ENCODE measurements at regions not wholly inside any gene's neighbourhood (a gene's known extent, or its start where the extent isn't known, plus 50 kb on each side); places are given as distances from the start of the nearest gene placed in this dataset.
"Not testable (repeated sequence)": the region's sequence is repeated elsewhere in the genome, so short reads cannot be mapped to it uniquely, and the experiment has no call there.

DNA sequence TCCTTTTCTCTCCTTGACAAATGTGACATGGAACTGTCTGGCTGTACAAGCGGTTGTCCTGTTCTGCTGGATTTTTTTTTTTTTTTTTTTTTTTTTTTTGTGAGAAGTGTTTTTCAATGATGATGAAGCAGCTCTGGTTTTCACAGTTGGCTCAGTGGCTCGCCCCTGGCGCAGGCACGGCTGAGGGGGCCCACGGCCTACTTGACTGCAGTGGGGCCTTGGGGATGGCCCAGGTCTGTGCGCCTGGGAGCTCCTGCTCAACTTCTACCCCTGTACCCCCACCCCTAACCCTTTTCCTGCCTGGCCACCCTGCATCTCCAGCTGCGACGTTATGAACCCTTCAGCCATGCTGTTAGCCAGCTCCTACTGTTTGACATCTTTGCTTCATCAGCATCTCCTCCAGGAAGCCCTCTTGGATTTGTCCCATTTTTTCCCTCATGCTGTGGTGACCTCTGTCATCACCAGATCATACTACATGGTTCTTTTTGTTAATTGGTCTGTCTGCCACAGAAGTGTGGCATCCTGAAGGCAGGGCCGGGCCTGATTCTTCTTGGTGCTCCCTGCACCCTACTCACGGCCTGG, 167.9 kb downstream of the INHBB start:
- TF ChIP-seq, protein P1, sequence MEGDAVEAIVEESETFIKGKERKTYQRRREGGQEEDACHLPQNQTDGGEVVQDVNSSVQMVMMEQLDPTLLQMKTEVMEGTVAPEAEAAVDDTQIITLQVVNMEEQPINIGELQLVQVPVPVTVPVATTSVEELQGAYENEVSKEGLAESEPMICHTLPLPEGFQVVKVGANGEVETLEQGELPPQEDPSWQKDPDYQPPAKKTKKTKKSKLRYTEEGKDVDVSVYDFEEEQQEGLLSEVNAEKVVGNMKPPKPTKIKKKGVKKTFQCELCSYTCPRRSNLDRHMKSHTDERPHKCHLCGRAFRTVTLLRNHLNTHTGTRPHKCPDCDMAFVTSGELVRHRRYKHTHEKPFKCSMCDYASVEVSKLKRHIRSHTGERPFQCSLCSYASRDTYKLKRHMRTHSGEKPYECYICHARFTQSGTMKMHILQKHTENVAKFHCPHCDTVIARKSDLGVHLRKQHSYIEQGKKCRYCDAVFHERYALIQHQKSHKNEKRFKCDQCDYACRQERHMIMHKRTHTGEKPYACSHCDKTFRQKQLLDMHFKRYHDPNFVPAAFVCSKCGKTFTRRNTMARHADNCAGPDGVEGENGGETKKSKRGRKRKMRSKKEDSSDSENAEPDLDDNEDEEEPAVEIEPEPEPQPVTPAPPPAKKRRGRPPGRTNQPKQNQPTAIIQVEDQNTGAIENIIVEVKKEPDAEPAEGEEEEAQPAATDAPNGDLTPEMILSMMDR (IDR thresholded peaks at IDR 0.05; ENCODE audit: low read depth, low read length, missing control alignments) = no peak
- no peak for DNase-seq (ENCODE audit: low read depth)
- H3K4me3 ChIP-seq (ENCODE audit: low read depth, low read length) = no peak overlapping the region

DNA sequence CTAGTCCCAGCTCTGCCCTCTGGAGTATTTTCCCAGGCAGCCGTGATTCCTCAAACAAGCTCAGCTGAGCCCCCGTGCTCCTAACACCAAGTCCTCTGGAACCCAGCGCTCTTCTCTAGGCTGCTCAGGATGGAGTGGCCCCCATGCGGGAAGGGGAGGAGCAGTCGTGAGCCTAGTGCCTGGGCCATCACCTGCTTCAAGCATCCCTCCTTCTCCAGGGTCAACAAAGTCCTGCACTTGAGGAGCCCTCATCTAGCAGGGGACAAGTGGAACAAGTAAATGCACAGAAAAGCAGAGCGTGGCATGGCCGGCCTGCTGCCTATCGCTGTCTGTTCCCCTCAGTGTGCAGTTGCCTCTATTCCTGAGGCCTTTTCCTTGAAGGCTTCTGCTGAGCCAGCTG, 168.6 kb downstream of the INHBB start:
- DNase-seq (ENCODE audit: low read depth) = no peak
- TF ChIP-seq, protein P1 (IDR thresholded peaks at IDR 0.05; ENCODE audit: low read depth, low read length, missing control alignments) = no peak
- no peak overlapping the region for H3K4me3 ChIP-seq (ENCODE audit: low read depth, low read length)

DNA sequence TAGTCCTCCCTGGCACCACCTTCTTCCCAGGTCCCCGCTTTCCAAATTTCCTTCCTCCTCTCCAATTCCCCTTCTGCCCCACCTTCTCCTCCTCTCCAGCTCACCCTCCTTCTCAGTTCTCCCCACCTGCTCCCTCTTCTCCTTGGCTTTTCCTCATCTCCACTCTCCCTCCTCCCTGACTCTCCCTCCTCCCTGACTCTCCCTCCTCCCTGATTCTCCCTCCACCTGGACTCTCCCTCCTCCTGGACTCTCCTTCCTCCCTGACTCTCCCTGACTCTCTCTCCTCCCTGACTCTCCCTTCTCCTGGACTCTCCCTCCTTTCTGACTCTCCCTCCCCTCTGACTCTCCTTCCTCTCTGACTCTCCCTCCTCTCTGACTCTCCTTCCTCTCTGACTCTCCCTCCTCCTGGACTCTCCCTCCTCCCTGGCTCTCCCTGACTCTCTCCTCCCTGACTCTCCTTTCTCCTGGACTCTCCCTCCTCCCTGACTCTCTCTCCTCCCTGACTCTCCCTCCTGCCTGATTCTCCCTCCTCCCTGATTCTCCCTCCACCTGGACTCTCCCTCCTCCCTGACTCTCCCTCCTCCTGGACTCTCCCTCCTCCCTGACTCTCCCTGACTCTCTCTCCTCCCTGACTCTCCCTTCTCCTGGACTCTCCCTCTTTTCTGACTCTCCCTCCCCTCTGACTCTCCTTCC, 169.3 kb downstream of the INHBB start:
- DNase-seq (ENCODE audit: low read depth); H3K4me3 ChIP-seq (ENCODE audit: low read depth, low read length): not testable (repeated sequence)

DNA sequence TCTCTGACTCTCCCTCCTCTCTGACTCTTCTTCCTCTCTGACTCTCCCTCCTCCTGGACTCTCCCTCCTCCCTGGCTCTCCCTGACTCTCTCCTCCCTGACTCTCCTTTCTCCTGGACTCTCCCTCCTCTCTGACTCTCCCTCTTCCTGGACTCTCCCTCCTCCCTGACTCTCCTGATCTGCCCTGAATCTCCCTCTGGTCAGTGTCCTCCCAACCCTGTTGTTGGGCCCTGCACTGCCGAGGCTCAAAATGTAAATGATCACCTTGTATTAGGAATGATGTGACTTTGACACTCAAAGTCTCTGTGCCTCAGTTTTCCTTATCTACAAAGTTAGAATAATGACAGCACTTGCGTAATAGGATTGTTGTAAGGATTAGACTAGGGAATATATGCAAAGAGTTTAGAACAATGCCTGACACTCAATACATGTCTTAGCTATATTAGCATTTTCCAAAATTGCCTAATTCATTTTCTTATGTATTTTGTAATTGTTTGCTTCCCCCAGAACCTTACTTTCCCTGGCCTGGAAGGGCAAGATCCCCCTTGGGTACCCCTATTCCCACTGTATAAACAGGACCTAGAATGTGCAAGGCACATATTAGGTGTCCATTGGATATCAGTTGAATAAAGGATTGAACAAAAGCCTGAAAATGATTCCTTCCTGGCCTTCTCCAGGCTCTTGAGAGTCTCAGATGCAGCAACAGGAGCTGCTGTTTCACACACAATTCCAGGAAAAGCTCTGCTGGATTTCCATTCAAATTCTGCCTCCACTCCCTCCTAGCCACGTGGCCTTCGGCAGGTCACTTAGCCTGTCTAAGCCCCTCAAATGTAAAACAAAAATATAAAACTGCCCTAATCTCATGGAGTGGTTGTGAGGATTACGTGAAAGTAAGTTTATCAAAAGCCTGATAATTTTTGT, 170.1 kb downstream of the INHBB start:
- TF ChIP-seq, protein P1 (IDR thresholded peaks at IDR 0.05; ENCODE audit: low read depth, low read length, missing control alignments) = no peak
- H3K4me3 ChIP-seq (ENCODE audit: low read depth, low read length) = no peak overlapping the region
- no peak for DNase-seq (ENCODE audit: low read depth)

DNA sequence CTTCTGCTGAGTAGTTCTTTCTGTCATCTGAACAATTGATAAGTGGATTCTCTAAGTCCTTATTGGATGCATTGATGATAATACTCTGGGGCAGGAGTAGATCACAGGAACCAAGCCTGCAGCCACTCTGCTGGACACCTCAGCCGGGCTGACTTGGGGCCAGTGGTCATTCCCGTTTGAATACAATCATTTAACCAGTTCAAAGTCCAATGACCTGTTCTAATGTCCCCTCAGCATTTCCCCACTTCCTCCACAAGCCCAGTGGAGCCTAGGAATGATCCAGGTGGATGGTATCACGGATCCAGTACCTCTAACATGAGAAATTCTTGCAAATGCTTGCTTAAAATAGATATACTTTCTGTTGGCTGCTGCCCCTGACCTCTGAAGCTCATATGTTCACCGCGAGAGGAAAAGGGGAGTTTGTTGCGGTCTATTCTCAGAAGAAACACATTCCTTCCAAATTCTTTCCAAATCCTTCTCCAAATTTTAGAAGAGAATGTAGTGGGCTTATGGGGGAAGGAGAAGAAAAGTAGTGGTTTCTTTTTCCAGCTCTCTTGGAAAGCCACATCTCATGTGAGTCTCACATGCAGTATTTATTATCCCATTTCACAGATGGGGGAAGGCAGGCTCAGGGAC, 170.9 kb downstream of the INHBB start:
- no peak overlapping the region for H3K4me3 ChIP-seq (ENCODE audit: low read depth, low read length)
- DNase-seq (ENCODE audit: low read depth) = no peak
- TF ChIP-seq, protein P1 (IDR thresholded peaks at IDR 0.05; ENCODE audit: low read depth, low read length, missing control alignments) = no peak

DNA sequence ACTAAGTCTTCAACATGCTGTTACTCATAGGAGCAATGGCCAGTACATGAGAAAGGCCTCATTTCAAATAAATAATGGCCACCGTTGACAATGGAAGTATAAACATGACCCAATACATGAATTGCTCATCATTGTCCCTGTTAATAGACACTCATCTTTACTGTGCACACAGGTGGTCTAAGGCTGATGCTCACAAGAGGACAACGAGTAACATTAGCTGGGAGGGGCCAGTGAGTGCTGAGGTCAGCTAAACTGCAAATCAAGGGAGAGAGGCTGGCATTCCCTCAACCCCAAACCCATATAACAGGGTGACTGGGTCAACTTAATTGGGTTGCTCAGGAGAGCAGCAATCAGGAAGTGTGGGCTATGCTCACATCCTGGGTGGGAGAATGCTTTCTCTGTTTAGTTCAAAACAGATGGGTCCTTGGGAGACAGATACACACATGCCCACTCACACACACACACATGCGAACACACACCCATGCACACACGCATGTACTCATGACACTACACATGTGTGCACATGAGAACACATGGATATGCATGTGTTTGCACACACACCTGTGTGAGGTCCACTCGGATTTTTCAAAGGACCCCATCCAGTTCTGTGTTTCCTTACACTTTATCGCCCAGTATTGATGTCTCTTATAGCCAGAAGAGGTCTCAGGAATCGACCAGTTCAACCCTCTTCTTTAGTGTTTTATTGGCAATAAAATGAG, 172.0 kb downstream of the INHBB start:
- no peak for DNase-seq (ENCODE audit: low read depth)
- TF ChIP-seq, protein P1 (IDR thresholded peaks at IDR 0.05; ENCODE audit: low read depth, low read length, missing control alignments) = no peak

More for the DNA sequence above, 172.0 kb downstream of the INHBB start:
- no peak overlapping the region for H3K4me3 ChIP-seq (ENCODE audit: low read depth, low read length)

Data from GM12864 (cell line).